ENCODE measurements at regions not wholly inside any gene's neighbourhood (a gene's known extent, or its start where the extent isn't known, plus 50 kb on each side); places are given as distances from the start of the nearest gene placed in this dataset.

DNA sequence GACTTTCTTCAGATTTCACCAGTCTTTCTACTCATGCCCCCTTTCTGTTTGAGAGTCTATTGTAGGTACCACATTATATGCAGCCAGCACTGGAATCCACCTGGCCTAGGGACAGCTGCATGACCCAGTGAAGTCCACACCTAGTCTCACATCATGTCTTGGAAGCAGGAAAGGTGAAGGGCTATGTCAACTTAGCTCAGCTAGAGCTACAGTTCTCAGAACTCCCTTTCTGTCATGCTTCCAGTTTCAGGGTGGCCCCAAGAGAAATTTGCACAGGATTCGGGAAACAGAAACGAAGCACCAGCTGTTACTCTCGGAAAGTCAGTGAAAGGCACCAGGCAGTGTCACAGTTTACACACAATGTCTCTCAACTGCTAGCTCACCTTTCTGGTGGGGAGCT lies 51.6 kb upstream of the NLRP1 start:
- DNase-seq, result no peak

DNA sequence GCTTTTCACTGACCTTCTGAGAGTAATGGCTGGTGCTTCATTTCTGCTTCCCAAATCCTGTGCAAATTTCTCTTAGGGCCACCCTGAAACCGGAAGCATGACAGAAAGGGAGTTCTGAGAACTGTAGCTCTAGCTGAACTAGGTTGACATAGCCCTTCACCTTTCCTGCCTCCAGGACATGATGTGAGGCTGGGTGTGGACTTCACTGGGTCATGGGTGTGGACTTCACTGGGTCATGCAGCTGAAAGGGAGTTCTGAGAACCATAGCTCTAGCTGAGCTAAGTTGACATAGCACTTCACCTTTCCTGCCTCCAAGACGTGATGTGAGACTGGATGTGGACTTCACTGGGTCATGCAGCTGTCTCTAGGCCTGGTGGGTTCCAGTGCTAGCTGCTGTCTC lies 54.3 kb upstream of the NLRP1 start:
- no peak for DNase-seq

- no peak for DNase-seq
Measured at GRCh38 chr17:5640726-5641125, 56.4 kb upstream of the NLRP1 start.

GRCh38 chr17:5642752-5643151 lies 58.4 kb upstream of the NLRP1 start:
- DNase-seq, result no peak

GRCh38 chr17:5644065-5644464 lies 59.8 kb upstream of the NLRP1 start:
- no peak for DNase-seq

GRCh38 chr17:5651348-5651747 lies 67.0 kb upstream of the NLRP1 start:
- DNase-seq, result no peak

- no peak for DNase-seq
Measured at GRCh38 chr17:5661491-5662125, 77.3 kb upstream of the NLRP1 start.

DNA sequence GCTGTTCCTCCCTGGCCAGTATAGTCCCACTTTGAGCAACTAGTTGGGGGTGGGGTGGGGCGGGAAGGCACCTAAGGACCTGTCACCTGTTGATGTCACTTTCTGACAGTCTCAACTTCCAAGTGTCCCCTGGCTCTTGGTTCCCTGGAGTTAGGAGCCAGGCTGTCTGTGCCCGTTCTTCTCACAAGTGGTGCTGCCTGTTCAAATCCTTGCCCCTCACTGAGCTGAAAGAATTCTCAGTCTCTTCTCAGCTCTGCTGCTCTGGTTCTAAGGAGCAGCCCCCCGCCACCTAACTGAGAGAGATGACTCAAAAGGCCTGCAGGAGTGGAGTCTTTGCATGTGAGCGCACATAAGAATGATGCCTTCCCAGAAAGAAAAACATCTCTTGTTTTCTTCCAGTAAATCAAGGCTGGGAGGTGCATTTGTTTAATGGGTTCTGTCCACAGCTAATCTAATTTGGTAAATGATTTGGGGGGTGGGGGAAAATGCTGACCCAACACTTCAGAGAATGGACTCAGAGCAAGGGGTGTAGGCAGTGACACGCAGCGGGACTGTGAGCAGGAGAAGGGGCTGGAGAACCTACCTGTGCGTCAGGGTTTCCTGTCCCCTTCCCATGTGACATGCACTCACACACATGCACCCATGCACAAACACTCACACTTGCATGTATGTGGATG lies 78.2 kb upstream of the NLRP1 start:
- no peak for DNase-seq

DNA sequence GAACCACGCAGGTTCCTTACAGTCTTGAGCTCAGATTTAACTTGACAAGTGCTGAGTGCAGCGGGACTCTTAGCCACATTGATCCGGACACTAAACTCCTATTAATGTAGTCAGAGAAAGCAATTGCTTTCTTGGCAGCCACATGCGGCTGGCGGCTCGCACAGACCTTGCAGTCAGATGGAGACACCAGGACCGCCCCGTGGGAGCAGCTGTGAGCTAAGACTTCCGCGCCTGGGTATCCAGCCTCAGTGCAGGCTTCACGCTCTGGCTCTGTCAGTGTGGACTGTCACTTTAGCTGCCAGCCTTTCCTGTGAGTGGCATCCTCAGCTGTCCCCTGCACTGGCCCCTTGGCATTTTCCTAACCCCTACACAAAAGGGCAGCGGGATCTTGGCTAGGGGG lies 80.9 kb upstream of the NLRP1 start:
- DNase-seq, result no peak

GRCh38 chr17:5667871-5668270 lies 83.6 kb upstream of the NLRP1 start:
- DNase-seq, result no peak

DNA sequence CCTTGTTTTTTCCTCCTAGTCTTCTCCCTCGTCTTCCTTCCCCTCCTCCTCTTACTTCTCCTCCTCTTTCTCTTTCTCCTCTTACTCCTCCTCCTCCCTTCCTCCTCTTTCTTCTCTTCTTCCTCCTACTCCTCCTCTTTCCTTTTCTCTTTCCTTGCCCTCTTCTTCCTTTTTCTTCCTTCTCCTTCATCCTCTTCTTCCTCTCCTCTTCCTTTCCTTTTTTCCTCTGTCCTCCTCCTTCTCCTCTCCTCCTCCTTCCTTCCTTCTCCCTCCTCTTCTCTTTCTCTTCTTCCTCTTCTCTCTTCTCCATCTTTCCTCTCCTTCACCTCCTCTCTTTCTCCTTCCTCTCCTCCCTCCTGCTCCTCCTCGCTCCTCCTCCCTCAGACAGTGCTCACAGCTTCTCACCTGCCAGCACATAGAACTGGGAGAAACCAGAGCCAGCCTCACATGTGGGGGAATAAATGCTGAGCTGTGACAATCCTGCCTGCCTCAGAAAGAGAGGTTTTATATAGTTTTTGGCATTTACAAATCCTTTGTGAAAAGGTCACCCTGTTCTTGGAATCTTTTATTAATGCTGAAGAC lies 84.3 kb upstream of the NLRP1 start:
- DNase-seq, result no peak

DNA sequence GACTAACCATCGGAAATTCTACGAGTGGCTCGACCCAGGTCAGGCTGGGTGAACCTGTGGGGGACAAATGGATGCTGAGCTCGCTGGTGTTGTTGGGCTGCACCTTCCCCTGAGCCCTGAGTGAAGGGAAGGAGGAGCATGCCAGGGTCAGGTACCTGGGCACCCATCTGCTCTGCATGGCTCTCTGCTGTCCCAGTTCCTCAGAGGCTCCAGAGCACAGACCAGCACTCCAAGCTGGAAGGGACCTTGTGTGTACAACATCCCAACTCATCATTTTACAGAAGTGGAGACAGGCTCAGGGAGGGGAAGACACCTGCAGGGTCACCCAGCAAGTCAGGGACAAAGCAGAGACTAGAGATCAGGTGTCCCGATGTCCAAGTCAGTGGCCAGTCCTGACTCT lies 84.9 kb upstream of the NLRP1 start:
- no peak for DNase-seq

GRCh38 chr17:5672141-5672540 lies 87.8 kb upstream of the NLRP1 start:
- no peak for DNase-seq

GRCh38 chr17:5672815-5673430 lies 88.6 kb upstream of the NLRP1 start:
- no peak for DNase-seq

DNA sequence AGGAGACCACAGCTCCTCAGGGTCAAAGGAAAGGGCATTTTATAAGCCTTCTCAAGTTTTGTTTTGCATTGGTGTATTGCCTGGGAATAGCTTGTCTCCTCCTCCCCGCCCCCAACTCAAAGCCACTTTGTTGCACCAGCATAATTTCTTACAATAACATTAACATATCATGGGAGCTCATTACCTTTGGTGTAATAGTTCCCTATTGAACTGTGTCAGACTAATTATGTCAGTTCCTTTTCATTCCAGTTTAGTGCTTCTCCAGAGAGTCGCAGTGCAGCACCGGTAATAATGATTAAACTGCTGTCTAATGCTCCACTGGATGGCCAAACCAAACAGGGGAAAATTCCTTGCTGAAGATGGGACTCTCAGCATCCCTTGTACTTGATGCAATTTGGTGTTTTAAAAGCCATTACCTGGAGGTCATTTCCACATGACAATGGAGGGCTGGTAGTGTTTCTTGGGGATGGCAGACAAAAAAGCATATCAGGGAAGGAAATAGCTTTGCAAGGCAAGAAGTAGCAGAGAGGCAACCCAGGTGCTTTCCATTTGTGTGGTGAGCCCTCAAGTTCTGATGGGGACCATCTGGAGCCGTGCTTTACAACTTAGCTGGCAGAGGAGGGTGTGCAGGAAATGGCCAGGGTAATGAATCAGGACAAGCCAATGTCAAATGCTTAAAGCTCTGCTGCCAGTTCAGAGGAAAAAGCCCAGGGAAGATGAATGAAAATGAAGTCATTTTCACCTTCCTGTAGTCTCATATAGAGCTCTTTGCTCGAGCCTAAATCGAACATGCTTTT lies 91.5 kb upstream of the NLRP1 start:
- DNase-seq, result no peak

DNA sequence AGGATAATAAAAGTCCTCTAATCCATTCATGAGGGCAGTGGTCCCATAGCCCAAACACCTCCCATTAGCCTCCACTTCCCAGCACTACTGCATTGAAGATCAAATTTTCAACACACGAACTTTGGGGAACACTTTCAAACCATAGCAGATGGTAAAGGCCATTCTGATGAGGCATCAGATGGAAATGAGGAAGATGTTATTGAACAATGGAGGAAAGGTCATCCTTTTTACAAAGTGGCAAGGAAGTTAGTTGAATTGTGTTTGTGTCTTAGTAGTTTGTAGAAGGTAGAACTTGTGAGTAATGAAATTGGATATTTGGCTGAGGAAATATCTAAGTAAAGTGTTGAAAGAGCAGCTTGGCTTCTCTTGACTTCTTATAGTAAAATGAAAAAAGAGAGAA lies 93.3 kb upstream of the NLRP1 start:
- no peak for DNase-seq

DNA sequence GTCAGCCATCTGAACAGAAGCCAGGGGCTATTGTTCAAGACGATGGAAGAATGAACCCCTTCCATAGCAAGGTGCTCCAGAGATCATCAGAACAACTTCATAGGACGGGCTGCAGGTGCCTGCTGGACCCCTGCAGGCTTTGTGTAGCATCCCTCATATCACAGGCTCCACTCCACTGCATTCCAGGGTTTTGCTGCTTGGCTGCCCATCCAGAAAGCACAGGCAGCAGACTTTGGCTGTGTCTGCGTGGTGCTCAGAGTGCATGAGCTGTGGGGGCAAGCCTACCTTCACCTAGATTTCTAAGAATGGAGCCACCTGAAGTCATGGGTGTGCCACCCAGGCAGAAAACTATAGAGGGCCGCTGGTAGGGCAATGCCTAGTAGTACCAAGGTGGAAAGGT lies 93.9 kb upstream of the NLRP1 start:
- DNase-seq, result no peak

- DNase-seq, result no peak
Measured at GRCh38 chr17:5680766-5681165, 96.5 kb upstream of the NLRP1 start.

DNA sequence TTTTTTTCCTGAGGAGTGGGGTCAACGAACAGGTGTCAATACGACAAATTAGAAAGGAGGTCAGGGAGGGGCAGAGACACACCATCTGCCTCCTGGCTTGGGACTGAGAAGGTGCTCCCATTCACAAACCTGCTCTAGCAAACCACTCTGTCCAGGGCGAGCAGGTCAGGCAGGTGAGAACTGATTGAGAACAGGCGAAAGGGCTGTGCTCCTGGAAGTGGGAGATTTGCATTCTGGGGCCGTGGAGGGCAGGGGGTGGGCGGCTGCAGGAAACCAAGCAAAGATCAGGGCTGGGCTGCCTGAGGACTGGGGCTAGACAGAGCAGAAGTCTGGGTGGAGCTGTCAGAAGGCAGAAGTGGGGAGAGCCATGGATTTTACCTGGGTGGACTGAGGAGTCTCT lies 98.9 kb upstream of the NLRP1 start:
- DNase-seq, result no peak

- no peak for DNase-seq
Measured at GRCh38 chr17:5686074-5686635, 101.8 kb upstream of the NLRP1 start.

GRCh38 chr17:5687646-5688045 lies 103.3 kb upstream of the NLRP1 start:
- DNase-seq, result no peak

DNA sequence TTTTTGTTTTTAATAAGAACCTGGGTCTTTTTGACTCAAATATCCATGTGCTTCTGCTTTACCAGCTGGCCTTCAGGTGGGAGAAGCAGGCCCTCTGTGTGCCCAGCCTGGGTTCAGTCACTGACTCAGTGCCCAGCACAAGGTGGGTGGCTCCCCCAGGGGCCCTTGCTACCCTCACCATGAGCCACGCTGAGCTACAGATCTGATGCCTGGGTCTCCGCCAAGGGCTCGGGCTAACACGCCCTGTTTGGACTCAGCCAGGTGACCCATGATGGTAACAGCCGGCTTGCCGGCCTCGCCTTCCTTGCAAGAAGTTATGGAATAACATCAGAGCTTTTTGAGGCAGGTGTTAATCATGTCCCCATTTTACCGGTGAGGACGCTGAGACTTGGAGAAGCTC lies 109.5 kb upstream of the NLRP1 start:
- DNase-seq, result no peak

- no peak for DNase-seq
Measured at GRCh38 chr17:5694551-5694950, 110.2 kb upstream of the NLRP1 start.
